ES-I3 (cell line): ENCODE measurements at regions not wholly inside any gene's neighbourhood (a gene's known extent, or its start where the extent isn't known, plus 50 kb on each side); places are given as distances from the start of the nearest gene placed in this dataset.

Experiments used
- H3K36me3 ChIP-seq: 2 replicates; pipeline ENCODE4 v1.6.1; 2013; ENCODE audit warnings: mild to moderate bottlenecking, low read length, control low read depth, moderate library complexity; ENCODE audit not compliant: insufficient read depth
- H3K4me1 ChIP-seq: 2 replicates; pipeline ENCODE4 v1.6.1; 2013; ENCODE audit warnings: mild to moderate bottlenecking, control low read depth, low read length; ENCODE audit not compliant: insufficient read depth
- H3K9ac ChIP-seq: 2 replicates; pipeline ENCODE4 v1.6.1; 2013; ENCODE audit warnings: low read depth, mild to moderate bottlenecking, low read length, moderate library complexity
- H3K9me3 ChIP-seq: 2 replicates; pipeline ENCODE4 v1.6.1; 2013; ENCODE audit warnings: mild to moderate bottlenecking, low read length, moderate library complexity; ENCODE audit not compliant: control insufficient read depth, insufficient read depth

DNA sequence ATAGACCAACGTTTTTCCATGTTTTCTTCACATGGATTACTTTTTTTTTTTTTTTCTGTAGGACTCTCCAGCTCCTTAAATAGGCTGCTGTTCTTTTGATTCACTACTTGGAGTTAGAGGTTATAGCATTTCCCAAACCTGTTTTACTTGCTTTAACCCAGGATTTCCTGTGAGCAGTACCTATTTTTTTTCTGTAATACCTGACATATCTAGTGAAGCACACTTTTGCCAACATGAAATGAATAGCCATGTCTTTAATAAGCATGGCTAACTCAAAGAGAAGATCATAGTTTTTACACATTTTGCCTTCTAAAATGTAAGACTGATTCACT is 137.0 kb downstream of the FOXA2 start:
- Histone ChIP-seq H3K9me3 (no peaks in the 10 kb centered on the region), H3K4me1 (no peaks in the 10 kb centered on the region), H3K9ac (no peak overlapping the region), H3K36me3 (no peaks in the 10 kb centered on the region)

DNA sequence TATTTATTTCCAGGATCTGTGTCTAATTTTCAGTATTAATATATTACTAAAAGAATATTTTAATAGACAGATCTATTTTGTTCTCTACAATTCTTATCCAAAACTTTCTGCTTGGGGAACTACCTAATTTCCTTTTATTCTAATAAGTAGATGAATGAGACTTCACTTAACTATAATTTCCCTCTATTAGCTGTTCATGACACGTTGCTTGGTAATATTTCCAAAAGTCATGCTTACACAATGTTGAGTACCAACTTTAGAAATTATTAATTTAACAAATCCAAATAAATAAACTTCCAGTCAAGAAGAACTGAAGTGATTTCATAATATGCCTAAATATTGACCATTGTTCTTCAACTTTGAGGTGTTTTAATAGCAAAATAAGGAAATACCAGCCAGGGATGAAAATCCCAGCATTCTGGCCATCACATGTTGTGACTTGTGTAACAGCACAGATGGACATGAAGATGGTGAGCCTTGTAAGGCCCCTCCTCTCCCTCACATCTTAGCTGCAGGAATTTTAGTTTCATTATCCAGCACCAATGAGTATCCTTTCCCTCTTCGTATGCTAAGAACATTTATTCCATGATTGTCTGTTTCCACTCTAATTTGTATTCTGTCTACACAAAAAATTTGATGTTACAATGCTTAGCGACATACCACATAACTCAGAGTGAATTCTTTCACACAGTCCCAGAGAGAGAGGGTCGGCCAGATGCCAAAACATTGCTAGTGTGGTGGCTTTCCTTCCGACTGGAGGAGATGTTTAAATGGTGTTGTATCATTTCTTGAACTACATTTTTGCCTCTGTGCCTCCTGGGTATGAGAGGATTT is 137.5 kb downstream of the FOXA2 start:
- H3K36me3 ChIP-seq = no peaks in the 10 kb centered on the region
- no peaks in the 10 kb centered on the region for H3K4me1 ChIP-seq
- H3K9ac ChIP-seq = no peak overlapping the region
- no peaks in the 10 kb centered on the region for H3K9me3 ChIP-seq

DNA sequence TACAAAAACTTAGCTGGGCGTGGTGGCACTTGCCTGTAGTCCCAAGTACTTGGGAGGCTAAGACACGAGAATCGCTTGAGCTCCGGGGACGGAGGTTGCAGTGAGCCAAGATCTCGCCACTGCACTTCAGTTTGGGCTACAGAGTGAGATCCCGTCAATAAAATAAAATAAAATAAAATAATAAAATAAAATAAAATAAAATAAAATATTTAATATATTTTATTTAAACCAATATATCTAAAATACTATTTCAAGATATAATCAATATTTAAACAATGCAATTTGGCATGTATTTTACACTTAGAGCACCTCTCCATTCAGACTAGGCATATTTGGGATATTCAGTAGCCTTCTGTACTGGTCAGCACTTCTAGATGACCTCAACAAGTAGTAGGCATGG is 142.1 kb downstream of the FOXA2 start:
- Histone ChIP-seq H3K36me3 (no peaks in the 10 kb centered on the region), H3K9me3 (no peaks in the 10 kb centered on the region), H3K9ac (no peak overlapping the region), H3K4me1 (peaks cover 3% of the 10 kb centered on the region; the same call in 1 of the 2 replicates)

DNA sequence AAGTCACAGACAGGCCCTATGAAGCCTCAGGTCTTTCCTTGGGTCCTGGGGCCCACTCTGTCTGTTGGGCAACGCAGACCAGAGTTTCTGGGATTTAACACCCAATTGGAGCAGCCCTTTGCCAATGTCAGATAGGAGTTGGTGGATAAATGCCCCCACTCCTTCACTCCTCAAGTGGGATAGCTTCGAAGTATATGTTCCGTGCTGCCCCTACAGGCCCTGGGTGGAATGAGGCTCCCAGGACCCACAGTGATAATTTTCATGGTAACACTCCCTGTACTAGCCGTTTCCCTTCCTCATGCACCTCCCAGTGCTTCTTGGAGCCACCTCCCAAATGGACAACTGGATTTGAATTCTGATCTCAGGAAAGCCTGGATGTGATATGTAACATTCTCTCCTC is 145.4 kb downstream of the FOXA2 start:
- Histone ChIP-seq H3K9ac (no peak overlapping the region), H3K9me3 (no peaks in the 10 kb centered on the region; the same call in 1 of the 2 replicates), H3K4me1 (peaks cover 3% of the 10 kb centered on the region; the same call in 1 of the 2 replicates), H3K36me3 (no peaks in the 10 kb centered on the region)

DNA sequence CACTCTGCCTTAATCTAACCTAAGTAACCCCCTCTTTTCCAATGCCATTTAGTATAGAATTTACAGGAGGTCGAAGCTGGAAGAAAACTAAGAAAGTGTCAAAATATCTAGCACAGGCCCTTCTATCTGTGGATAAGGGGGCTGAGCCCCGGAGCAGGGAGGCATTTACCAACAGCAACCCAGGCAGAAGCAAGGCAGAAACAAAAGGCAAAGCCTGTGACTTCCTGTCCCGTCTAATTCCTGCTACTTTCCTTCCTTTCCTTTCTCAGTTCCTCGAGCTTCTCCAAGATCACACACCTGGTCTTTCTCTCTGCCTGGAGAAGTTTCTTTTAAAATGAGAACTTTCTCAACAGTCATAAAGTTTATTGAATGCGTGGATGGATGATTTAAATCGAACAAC is 146.0 kb downstream of the FOXA2 start:
- H3K36me3 ChIP-seq = no peaks in the 10 kb centered on the region
- peaks cover 3% of the 10 kb centered on the region; the same call in 1 of the 2 replicates for H3K4me1 ChIP-seq

DNA sequence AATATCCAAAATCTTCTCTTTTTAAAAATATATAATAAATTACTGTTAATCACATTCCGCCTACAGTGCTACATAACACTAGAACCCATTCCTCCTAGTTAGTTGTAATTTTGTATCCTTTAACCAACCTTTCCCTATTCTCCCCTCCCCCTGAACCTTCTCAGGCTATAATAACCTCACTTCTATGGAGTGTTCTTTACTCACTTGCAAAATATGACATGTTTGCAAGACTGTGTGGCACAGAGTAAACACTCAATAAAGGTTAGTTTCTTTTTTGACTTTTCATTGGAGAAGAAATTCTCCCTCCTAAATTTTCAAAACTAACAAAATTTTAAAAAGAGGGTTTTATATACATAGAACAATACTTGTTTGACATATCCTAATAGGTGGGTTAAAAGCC is 147.0 kb downstream of the FOXA2 start:
- H3K9ac ChIP-seq = no peak overlapping the region
- H3K4me1 ChIP-seq = peaks cover 3% of the 10 kb centered on the region; the same call in 1 of the 2 replicates
- H3K36me3 ChIP-seq = no peaks in the 10 kb centered on the region
- no peaks in the 10 kb centered on the region; the same call in 1 of the 2 replicates for H3K9me3 ChIP-seq

More for the DNA sequence above, 146.0 kb downstream of the FOXA2 start:
- H3K9me3 ChIP-seq = no peaks in the 10 kb centered on the region; the same call in 1 of the 2 replicates
- H3K9ac ChIP-seq = no peak overlapping the region

DNA sequence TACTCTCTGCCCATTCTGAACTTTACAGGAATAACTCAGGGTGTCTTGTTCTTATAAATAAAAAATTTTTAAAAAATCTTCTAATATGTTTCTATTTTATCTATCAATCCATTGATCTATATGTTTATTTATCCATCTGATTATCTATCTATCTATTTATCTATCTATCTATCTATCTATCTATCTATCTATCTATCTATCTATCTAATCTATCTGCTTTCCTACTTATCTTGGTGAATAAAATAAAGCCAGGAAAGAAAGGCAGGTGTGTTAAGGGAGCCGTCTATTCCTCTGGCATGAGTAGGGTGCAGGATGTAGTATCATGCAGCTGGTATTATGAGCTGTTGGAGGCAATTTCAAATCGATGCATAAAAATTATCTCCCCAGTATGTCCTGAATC is 153.0 kb downstream of the FOXA2 start:
- H3K9me3 ChIP-seq = no peaks in the 10 kb centered on the region; the same call in 1 of the 2 replicates
- H3K9ac ChIP-seq = no peak overlapping the region
- H3K4me1 ChIP-seq = peaks cover 14% of the 10 kb centered on the region
- H3K36me3 ChIP-seq = no peaks in the 10 kb centered on the region

DNA sequence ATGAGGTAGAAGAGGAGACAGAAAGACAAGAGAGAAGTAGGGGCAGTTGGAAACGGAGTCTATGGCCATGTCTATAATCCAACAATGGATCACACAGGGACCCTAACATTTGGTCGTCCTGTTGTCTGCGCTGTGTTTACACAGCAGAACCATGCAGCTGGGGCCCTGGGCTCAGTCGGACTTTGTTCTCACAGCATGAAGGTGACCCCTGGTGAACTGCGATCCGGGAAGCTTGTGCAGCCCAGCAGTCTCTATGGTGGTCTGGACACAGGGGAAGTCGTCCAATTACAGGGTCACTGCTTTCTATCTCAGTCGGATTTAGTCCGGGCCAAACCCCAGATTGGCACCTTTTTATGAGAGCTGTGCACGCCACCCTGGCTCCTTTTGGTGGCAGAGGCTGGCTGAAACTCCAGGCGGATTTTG is 153.6 kb downstream of the FOXA2 start:
- Histone ChIP-seq H3K36me3 (no peaks in the 10 kb centered on the region), H3K9me3 (no peaks in the 10 kb centered on the region; the same call in 1 of the 2 replicates), H3K9ac (no peak overlapping the region; the same call in 1 of the 2 replicates), H3K4me1 (peaks cover 14% of the 10 kb centered on the region)

DNA sequence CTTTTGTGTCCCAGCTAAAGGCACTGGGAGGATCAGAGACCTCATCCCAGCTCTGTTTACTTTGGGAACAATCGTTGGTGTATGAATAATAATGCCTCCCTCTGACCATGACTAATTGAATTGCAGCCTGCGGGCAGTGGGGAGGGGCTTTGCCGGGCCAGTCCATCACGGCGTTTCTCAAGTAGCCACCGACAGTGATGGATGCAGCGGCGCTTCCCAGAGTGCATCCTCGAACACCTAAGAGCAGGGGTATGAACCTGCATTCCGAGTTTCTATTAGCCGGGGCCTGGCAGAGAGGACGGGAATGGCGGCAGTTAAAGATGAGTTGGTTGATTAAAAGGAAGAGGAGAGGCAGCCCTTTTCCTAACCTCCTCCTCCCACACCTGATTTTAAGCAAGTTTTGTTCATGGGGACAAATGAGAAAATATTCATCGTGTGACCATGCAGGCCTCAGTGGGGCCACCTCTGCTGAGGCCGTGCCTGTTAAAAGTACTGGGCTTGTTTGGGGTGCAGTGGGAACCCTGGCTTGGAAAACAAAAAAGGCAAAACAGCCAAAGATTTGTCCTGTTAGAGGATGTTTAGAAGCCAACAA is 154.1 kb downstream of the FOXA2 start:
- Histone ChIP-seq H3K36me3 (no peaks in the 10 kb centered on the region), H3K9me3 (no peaks in the 10 kb centered on the region; the same call in 1 of the 2 replicates), H3K9ac (no peak overlapping the region; the same call in 1 of the 2 replicates), H3K4me1 (peaks cover 14% of the 10 kb centered on the region)

DNA sequence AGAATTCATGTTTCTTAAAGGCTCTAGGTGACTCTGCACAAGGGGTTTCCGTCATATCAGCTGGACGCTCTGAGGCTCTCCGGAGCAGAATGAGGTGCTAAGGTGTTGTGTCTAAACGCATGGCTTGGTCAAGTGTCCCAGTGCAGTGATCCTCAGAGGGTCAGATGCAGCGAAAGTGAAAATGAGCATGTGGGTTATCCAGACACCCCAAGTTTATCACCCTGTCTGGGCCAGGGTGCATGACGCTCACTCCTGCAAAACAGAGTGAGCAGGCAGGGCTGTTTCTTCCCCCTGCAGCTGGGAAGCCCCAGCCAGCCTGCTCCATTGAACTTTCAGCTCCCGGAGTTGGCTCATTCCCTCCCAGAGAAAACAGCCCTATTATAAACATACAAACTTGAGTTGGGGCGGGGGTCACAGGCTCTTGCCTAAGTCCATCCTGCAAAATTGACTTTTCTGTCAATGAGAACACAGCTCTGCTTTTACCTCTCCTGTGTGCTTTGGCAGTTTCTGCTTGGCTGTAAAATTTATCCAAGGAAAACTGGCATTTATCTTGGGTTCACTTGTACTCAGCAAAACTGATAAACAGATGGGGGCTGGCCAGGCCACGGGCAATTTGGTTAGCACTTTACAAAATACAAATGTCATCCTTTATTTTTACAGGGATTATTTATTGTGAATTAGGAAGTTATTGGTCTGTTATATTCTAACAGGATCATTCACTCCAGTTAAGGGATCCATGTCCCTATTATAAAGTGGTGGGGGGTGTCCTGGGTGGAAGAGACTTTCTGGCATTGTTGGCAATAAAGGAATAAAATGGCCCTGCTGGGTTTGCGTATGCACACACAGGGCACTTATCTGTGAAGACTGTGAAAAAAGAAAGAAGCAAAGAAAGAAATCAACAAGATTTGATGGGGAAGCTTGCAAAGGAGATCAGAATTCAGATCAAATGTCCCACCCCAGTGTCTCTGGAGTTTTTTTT is 154.9 kb downstream of the FOXA2 start:
- Histone ChIP-seq H3K36me3 (no peaks in the 10 kb centered on the region), H3K9me3 (no peaks in the 10 kb centered on the region; the same call in 1 of the 2 replicates), H3K9ac (no peak overlapping the region), H3K4me1 (peaks cover 14% of the 10 kb centered on the region)

DNA sequence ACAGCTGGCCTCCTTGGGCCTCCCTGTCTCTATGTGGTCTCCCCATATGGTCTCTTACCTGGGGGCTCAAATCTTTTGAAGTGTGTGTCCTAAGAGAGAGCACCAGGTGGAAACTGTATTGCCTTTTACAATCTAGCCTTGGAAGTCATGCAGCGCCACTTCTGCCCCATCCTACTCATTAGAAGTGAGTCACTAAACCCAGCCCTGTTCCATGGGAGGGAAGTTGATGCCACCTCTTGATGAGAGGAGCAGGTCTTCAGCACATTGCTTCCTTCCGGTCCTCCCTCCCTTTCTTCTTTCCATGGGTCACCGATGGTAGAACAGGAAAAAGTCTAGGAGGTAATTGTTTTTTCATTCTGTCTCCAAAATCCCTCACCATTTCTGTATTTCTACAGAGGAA is 156.3 kb downstream of the FOXA2 start:
- Histone ChIP-seq H3K36me3 (no peaks in the 10 kb centered on the region), H3K4me1 (peaks cover 14% of the 10 kb centered on the region), H3K9ac (no peak overlapping the region), H3K9me3 (no peaks in the 10 kb centered on the region)

DNA sequence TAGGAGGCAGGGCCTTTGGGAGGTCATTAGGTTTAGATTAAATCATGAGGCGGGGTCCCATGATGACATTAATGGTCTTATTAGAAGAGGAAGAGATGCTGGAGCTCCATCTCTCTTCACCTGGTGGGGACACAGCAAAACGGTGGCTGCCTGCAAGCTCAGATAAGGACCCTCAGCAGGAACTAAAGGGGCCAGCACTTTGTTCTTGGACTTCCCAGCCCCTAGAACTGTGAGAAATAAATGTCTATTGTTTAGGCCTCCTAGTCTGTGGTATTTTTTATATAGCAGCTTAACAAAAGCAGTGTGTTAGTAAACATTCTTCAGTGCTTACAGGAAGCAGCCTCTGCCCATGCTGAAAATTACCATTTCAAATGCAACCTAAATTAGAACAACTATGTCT is 157.6 kb downstream of the FOXA2 start:
- Histone ChIP-seq H3K9me3 (no peaks in the 10 kb centered on the region), H3K9ac (no peak overlapping the region), H3K36me3 (no peaks in the 10 kb centered on the region), H3K4me1 (peaks cover 14% of the 10 kb centered on the region)

DNA sequence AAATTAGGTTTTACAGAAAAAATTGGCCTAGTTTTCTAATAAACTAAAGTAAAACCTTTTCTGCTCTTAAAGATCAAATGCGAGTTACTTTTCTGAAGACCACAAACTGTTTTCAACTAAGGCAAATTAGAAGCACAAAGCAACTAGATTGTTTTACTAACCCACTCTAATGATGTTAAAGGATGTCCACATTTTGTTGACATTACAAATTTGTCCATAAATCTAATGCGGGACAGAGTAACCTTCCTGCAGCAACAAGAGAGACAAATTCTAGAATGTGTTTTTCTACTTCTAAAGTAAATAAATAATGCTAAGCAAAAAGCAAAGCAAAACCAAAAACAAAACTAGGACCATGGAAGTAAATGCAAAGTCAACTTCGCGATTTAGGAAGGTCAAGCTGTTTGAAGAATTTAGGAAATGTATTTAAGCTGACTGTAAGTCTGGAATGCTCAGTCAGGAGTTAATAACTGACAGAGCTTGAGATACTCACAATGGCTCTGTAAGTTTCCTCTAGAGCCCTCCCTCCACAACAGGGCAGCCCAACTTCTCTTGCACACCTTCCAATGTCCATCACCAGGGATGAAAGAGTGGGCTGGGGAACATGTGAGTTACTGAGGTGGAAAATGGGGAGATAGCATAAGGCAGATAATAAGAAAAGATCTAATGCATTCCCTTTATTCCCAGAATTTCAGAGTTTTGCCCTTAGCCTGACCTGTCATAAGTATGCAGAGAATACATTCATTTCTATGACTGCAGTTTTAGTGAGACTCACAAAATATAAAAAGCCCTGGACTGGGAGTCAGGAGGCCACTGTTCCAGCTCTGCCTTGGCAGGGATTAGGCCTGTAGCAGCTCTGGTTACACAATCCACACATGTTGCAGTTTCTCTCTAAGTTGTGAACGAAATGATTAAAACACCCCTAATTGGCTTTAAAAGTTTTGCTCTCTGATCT is 158.8 kb downstream of the FOXA2 start:
- Histone ChIP-seq H3K36me3 (no peaks in the 10 kb centered on the region), H3K9ac (no peak overlapping the region), H3K9me3 (no peaks in the 10 kb centered on the region), H3K4me1 (peaks cover 12% of the 10 kb centered on the region)
